ENCODE measurements at regions not wholly inside any gene's neighbourhood (a gene's known extent, or its start where the extent isn't known, plus 50 kb on each side); places are given as distances from the start of the nearest gene placed in this dataset.

DNA sequence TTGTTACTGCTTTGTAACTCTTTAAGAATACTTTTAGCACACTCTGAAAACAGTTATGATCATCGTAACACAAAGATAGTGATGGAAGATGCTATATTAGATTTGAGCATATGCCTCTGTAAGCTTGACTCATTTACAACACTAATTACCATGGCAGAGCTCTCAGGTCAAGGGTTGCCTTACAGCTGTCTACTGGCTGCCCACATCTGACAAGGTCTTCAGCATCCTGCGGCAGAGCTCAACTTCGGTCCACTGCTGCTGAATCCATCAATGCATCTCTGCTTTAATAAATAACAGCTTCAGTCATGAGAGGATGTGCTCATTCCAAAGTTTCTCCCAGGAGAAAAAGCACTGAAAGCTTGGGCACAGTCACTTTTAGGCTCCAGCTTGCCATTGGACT, 449.4 kb downstream of the RASEF start:
- peak overlapping the region; percentile 30; the same call in 1 of the 2 replicates for H2AFZ ChIP-seq (ENCODE audit: low read length)
- no peaks in the 10 kb centered on the region for H3K27me3 ChIP-seq (ENCODE audit: insufficient read depth, low read length, poor library complexity, severe bottlenecking)
- no peaks in the 10 kb centered on the region for H3K9me3 ChIP-seq (ENCODE audit: insufficient read depth, low read depth, low read length)
- H3K79me2 ChIP-seq (ENCODE audit: insufficient read depth, low read length): no peaks in the 10 kb centered on the region
- no peaks in the 10 kb centered on the region for H3K4me1 ChIP-seq (ENCODE audit: insufficient read depth, low read length, poor library complexity, severe bottlenecking)
- no peaks in the 10 kb centered on the region for H3K9me2 ChIP-seq (replicated peaks; ENCODE audit: low read depth, low read length)
- H3K36me3 ChIP-seq (ENCODE audit: insufficient read depth, low read length): no peaks in the 10 kb centered on the region
- H3K9ac ChIP-seq (ENCODE audit: low read depth, low read length, poor library complexity, severe bottlenecking): no peak overlapping the region
- H3K4me2 ChIP-seq (ENCODE audit: low read depth, low read length, poor library complexity, severe bottlenecking): no peak overlapping the region
- TF ChIP-seq EZH2phosphoT487 (IDR thresholded peaks at IDR 0.05; ENCODE audit: borderline replicate concordance): no peak
- TF ChIP-seq, protein P1, sequence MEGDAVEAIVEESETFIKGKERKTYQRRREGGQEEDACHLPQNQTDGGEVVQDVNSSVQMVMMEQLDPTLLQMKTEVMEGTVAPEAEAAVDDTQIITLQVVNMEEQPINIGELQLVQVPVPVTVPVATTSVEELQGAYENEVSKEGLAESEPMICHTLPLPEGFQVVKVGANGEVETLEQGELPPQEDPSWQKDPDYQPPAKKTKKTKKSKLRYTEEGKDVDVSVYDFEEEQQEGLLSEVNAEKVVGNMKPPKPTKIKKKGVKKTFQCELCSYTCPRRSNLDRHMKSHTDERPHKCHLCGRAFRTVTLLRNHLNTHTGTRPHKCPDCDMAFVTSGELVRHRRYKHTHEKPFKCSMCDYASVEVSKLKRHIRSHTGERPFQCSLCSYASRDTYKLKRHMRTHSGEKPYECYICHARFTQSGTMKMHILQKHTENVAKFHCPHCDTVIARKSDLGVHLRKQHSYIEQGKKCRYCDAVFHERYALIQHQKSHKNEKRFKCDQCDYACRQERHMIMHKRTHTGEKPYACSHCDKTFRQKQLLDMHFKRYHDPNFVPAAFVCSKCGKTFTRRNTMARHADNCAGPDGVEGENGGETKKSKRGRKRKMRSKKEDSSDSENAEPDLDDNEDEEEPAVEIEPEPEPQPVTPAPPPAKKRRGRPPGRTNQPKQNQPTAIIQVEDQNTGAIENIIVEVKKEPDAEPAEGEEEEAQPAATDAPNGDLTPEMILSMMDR (conservative IDR thresholded peaks at IDR 0.05; ENCODE audit: low read length): no peak
- no peak overlapping the region for H3K4me3 ChIP-seq (ENCODE audit: low read length, poor library complexity, severe bottlenecking)
- no peaks in the 10 kb centered on the region for H3F3A ChIP-seq (ENCODE audit: low read depth)
- H4K20me1 ChIP-seq (ENCODE audit: insufficient read depth, low read length, poor library complexity, severe bottlenecking): no peaks in the 10 kb centered on the region

DNA sequence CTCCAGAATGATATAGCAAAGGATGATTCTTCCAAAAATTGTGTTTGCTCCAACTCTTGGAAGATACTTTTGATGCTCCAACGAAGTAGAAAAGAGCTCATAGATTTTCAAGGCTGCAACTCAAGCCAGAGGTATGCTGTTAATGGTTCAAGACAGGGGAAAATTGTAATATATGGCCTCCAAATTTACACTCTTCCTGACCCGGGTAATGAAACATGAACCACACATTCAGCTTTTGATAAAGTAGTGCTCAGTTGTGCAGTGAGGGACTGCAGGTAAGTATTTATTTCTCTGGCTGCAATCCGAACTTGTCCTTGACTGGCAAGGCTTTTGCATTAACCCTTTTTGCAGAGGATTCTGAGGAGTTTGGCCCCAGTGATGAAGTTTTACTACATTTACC, 446.4 kb downstream of the RASEF start:
- Histone ChIP-seq H3K9ac (ENCODE audit: low read depth, low read length, poor library complexity, severe bottlenecking) (no peak overlapping the region), H3K36me3 (ENCODE audit: insufficient read depth, low read length) (no peaks in the 10 kb centered on the region), H4K20me1 (ENCODE audit: insufficient read depth, low read length, poor library complexity, severe bottlenecking) (no peaks in the 10 kb centered on the region), H3K4me1 (ENCODE audit: insufficient read depth, low read length, poor library complexity, severe bottlenecking) (no peaks in the 10 kb centered on the region), H3K79me2 (ENCODE audit: insufficient read depth, low read length) (no peaks in the 10 kb centered on the region), H3K27me3 (ENCODE audit: insufficient read depth, low read length, poor library complexity, severe bottlenecking) (no peaks in the 10 kb centered on the region), H3K9me2 (replicated peaks; ENCODE audit: low read depth, low read length) (no peaks in the 10 kb centered on the region), H3F3A (ENCODE audit: low read depth) (no peaks in the 10 kb centered on the region), H3K4me3 (ENCODE audit: low read length, poor library complexity, severe bottlenecking) (no peak overlapping the region), H3K4me2 (ENCODE audit: low read depth, low read length, poor library complexity, severe bottlenecking) (no peak overlapping the region), H3K9me3 (ENCODE audit: insufficient read depth, low read depth, low read length) (no peaks in the 10 kb centered on the region), H2AFZ (ENCODE audit: low read length) (no peak overlapping the region)
- TF ChIP-seq EZH2phosphoT487 (IDR thresholded peaks at IDR 0.05; ENCODE audit: borderline replicate concordance): no peak

DNA sequence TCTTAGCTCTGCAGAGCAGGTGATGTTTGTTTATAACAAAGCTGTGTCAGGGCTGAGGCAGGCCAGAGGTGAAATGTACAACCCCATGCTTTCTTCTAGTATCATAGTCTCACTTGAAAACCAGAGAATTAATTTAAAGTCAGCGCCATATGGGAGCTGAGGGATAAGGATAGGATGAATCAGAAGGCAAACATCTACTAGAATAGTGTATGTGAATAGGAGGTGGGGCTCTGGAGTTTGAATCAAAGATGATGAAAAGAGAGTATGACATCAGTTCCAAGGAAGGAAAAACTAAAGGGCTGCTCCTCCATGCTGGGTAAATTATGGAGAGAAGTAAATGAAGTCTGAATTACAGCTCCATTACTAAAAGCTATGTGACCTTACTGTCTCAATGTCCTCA, 441.5 kb downstream of the RASEF start:
- no peaks in the 10 kb centered on the region for H4K20me1 ChIP-seq (ENCODE audit: insufficient read depth, low read length, poor library complexity, severe bottlenecking)
- H3K9me2 ChIP-seq (replicated peaks; ENCODE audit: low read depth, low read length): no peaks in the 10 kb centered on the region
- no peak for TF ChIP-seq EZH2phosphoT487 (IDR thresholded peaks at IDR 0.05; ENCODE audit: borderline replicate concordance)
- TF ChIP-seq, protein P1 (conservative IDR thresholded peaks at IDR 0.05; ENCODE audit: low read length): no peak
- H3K79me2 ChIP-seq (ENCODE audit: insufficient read depth, low read length): no peaks in the 10 kb centered on the region
- no peak overlapping the region for H3K4me2 ChIP-seq (ENCODE audit: low read depth, low read length, poor library complexity, severe bottlenecking)
- H3K4me3 ChIP-seq (ENCODE audit: low read length, poor library complexity, severe bottlenecking): no peak overlapping the region
- no peaks in the 10 kb centered on the region for H3K4me1 ChIP-seq (ENCODE audit: insufficient read depth, low read length, poor library complexity, severe bottlenecking)
- H3K9ac ChIP-seq (ENCODE audit: low read depth, low read length, poor library complexity, severe bottlenecking): no peak overlapping the region
- H3K27me3 ChIP-seq (ENCODE audit: insufficient read depth, low read length, poor library complexity, severe bottlenecking): no peaks in the 10 kb centered on the region
- H3F3A ChIP-seq (ENCODE audit: low read depth): no peaks in the 10 kb centered on the region
- no peak overlapping the region for H2AFZ ChIP-seq (ENCODE audit: low read length)
- no peaks in the 10 kb centered on the region for H3K36me3 ChIP-seq (ENCODE audit: insufficient read depth, low read length)
- H3K9me3 ChIP-seq (ENCODE audit: insufficient read depth, low read depth, low read length): no peaks in the 10 kb centered on the region

DNA sequence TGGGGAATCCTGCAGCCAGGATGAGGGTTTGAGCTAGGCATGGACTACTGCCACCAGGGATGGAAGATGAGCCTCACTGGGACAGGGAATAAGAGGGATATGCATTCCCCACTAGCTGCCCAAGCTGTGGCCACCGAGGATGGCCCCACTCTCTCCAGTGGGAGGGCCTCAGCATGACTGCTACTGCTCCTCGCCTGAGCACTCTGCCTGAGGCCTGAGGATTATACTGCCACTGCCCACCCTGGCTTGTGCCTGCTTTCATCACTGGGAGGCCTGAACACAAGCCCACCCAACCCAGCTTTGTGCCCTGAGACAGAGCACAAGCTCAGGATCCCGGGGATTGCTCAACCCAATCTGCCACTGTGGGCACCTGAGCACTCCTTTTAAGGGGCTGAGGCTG, 425.6 kb downstream of the RASEF start:
- Histone ChIP-seq H2AFZ (ENCODE audit: low read length) (no peak overlapping the region), H3K36me3 (ENCODE audit: insufficient read depth, low read length) (no peaks in the 10 kb centered on the region), H3F3A (ENCODE audit: low read depth) (no peaks in the 10 kb centered on the region), H3K9me2 (replicated peaks; ENCODE audit: low read depth, low read length) (no peaks in the 10 kb centered on the region), H3K27me3 (ENCODE audit: insufficient read depth, low read length, poor library complexity, severe bottlenecking) (no peaks in the 10 kb centered on the region), H3K9ac (ENCODE audit: low read depth, low read length, poor library complexity, severe bottlenecking) (no peak overlapping the region), H3K4me3 (ENCODE audit: low read length, poor library complexity, severe bottlenecking) (no peak overlapping the region), H3K9me3 (ENCODE audit: insufficient read depth, low read depth, low read length) (peaks cover 24% of the 10 kb centered on the region; the same call in 1 of the 2 replicates), H3K4me2 (ENCODE audit: low read depth, low read length, poor library complexity, severe bottlenecking) (no peak overlapping the region), H3K79me2 (ENCODE audit: insufficient read depth, low read length) (no peaks in the 10 kb centered on the region), H3K4me1 (ENCODE audit: insufficient read depth, low read length, poor library complexity, severe bottlenecking) (no peaks in the 10 kb centered on the region), H4K20me1 (ENCODE audit: insufficient read depth, low read length, poor library complexity, severe bottlenecking) (no peaks in the 10 kb centered on the region)
- no peak for TF ChIP-seq EZH2phosphoT487 (IDR thresholded peaks at IDR 0.05; ENCODE audit: borderline replicate concordance)
- TF ChIP-seq, protein P1 (conservative IDR thresholded peaks at IDR 0.05; ENCODE audit: low read length): no peak

Data from Loucy (cell line).